ENCODE measurements at regions not wholly inside any gene's neighbourhood (a gene's known extent, or its start where the extent isn't known, plus 50 kb on each side); places are given as distances from the start of the nearest gene placed in this dataset.

GRCh38 chr2:60358476-60358875, 195.0 kb downstream of the BCL11A start:
- Mint-ChIP-seq H3K36me3 (ENCODE audit: low read depth) (no peaks in the 10 kb centered on the region), H3K9me3 (no peaks in the 10 kb centered on the region)
- 82 to 90% methylated on average over 4 of the region's 4 CpGs for WGBS, 2 experiments (ENCODE audit: insufficient coverage in 1 of 2, insufficient read length in 1 of 2)

GRCh38 chr2:60357996-60358395, 195.5 kb downstream of the BCL11A start:
- Histone ChIP-seq H3K4me3 (ENCODE audit: low read length) (no peak overlapping the region), H3K9me3 (ENCODE audit: control insufficient read depth, low read length) (no peaks in the 10 kb centered on the region), H3K4me1 (ENCODE audit: control insufficient read depth, insufficient read depth, low read length) (peaks cover 5% of the 10 kb centered on the region), H3K36me3 (ENCODE audit: control insufficient read depth, insufficient read depth, low read length) (no peaks in the 10 kb centered on the region), H3K27me3 (ENCODE audit: control insufficient read depth, insufficient read depth, low read length, poor library complexity, severe bottlenecking) (no peaks in the 10 kb centered on the region), H3K27ac (ENCODE audit: low read depth, low read length) (no peak overlapping the region), H3K9ac (ENCODE audit: extremely low read depth, low read length, poor library complexity, severe bottlenecking) (no peak overlapping the region)
- Mint-ChIP-seq H3K27ac (no peak overlapping the region), H3K4me1 (peaks cover 19% of the 10 kb centered on the region), H3K4me3 (no peak overlapping the region), H3K36me3 (ENCODE audit: low read depth) (no peaks in the 10 kb centered on the region), H3K9me3 (no peaks in the 10 kb centered on the region), H3K27me3 (ENCODE audit: insufficient read depth) (peaks cover 44% of the 10 kb centered on the region)
- WGBS, 2 experiments (ENCODE audit: insufficient coverage in 1 of 2, insufficient read length in 1 of 2), result 89 to 94% methylated on average over 6 of the region's 6 CpGs
- no peak for TF ChIP-seq CTCF (conservative IDR thresholded peaks at IDR 0.05)
- no peak for DNase-seq

More at GRCh38 chr2:60358476-60358875, 195.0 kb downstream of the BCL11A start:
- no peak overlapping the region for H3K27ac Mint-ChIP-seq
- Histone ChIP-seq H3K4me1 (ENCODE audit: control insufficient read depth, insufficient read depth, low read length) (peaks cover 1% of the 10 kb centered on the region), H3K27ac (ENCODE audit: low read depth, low read length) (no peak overlapping the region), H3K9ac (ENCODE audit: extremely low read depth, low read length, poor library complexity, severe bottlenecking) (no peak overlapping the region), H3K4me3 (ENCODE audit: low read length) (no peak overlapping the region), H3K27me3 (ENCODE audit: control insufficient read depth, insufficient read depth, low read length, poor library complexity, severe bottlenecking) (no peaks in the 10 kb centered on the region), H3K36me3 (ENCODE audit: control insufficient read depth, insufficient read depth, low read length) (no peaks in the 10 kb centered on the region), H3K9me3 (ENCODE audit: control insufficient read depth, low read length) (no peaks in the 10 kb centered on the region)
- peaks cover 45% of the 10 kb centered on the region for H3K27me3 Mint-ChIP-seq (ENCODE audit: insufficient read depth)
- peak; percentile 43 for DNase-seq
- H3K4me3 Mint-ChIP-seq, result no peak overlapping the region
- TF ChIP-seq CTCF (conservative IDR thresholded peaks at IDR 0.05), result no peak
- peaks cover 16% of the 10 kb centered on the region for H3K4me1 Mint-ChIP-seq

GRCh38 chr2:60356346-60356745, 197.1 kb downstream of the BCL11A start:
- H3K27ac Mint-ChIP-seq, result no peak overlapping the region

More at GRCh38 chr2:60356346-60356745, 197.1 kb downstream of the BCL11A start:
- no peak for TF ChIP-seq CTCF (conservative IDR thresholded peaks at IDR 0.05)
- H3K9ac ChIP-seq (ENCODE audit: extremely low read depth, low read length, poor library complexity, severe bottlenecking), result no peak overlapping the region
- no peaks in the 10 kb centered on the region for H3K27me3 ChIP-seq (ENCODE audit: control insufficient read depth, insufficient read depth, low read length, poor library complexity, severe bottlenecking)
- peak; percentile 58 for DNase-seq
- H3K36me3 ChIP-seq (ENCODE audit: control insufficient read depth, insufficient read depth, low read length), result no peaks in the 10 kb centered on the region
- H3K27me3 Mint-ChIP-seq (ENCODE audit: insufficient read depth), result peaks cover 48% of the 10 kb centered on the region
- H3K4me1 Mint-ChIP-seq, result peaks cover 20% of the 10 kb centered on the region
- H3K4me3 Mint-ChIP-seq, result no peak overlapping the region
- no peaks in the 10 kb centered on the region for H3K36me3 Mint-ChIP-seq (ENCODE audit: low read depth)
- H3K9me3 ChIP-seq (ENCODE audit: control insufficient read depth, low read length), result no peaks in the 10 kb centered on the region
- no peaks in the 10 kb centered on the region for H3K9me3 Mint-ChIP-seq
- peaks cover 5% of the 10 kb centered on the region for H3K4me1 ChIP-seq (ENCODE audit: control insufficient read depth, insufficient read depth, low read length)
- WGBS, 2 experiments (ENCODE audit: insufficient coverage in 1 of 2, insufficient read length in 1 of 2), result 86 to 87% methylated on average over 2 to 5 of the region's 5 CpGs
- no peak overlapping the region for H3K4me3 ChIP-seq (ENCODE audit: low read length)
- no peak overlapping the region for H3K27ac ChIP-seq (ENCODE audit: low read depth, low read length)

Measured in endodermal cell (in vitro differentiated cells).